ENCODE measurements at regions not wholly inside any gene's neighbourhood (a gene's known extent, or its start where the extent isn't known, plus 50 kb on each side); places are given as distances from the start of the nearest gene placed in this dataset.

DNA sequence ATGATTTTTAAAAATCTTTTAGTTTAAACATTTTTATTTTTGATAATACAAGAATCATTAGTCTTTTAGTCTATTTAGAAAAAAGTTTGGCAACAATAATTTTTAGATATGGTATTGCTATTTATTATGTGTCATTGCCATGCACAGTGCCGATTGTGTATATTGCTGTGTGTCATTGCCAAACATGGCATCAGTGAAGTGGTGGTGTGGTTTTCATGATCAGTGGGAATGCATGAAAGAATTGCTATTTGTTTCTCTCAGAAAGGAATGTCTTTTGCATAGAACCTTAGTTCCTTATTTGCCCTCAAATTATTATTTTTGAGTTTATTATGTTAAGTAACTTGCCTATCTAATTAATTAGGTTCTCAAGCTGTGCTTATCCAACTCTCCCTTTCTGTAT, 397.5 kb upstream of the PDE3A start:
- no peak for TF ChIP-seq POLR2A (IDR thresholded peaks at IDR 0.05)
- TF ChIP-seq, protein P1, sequence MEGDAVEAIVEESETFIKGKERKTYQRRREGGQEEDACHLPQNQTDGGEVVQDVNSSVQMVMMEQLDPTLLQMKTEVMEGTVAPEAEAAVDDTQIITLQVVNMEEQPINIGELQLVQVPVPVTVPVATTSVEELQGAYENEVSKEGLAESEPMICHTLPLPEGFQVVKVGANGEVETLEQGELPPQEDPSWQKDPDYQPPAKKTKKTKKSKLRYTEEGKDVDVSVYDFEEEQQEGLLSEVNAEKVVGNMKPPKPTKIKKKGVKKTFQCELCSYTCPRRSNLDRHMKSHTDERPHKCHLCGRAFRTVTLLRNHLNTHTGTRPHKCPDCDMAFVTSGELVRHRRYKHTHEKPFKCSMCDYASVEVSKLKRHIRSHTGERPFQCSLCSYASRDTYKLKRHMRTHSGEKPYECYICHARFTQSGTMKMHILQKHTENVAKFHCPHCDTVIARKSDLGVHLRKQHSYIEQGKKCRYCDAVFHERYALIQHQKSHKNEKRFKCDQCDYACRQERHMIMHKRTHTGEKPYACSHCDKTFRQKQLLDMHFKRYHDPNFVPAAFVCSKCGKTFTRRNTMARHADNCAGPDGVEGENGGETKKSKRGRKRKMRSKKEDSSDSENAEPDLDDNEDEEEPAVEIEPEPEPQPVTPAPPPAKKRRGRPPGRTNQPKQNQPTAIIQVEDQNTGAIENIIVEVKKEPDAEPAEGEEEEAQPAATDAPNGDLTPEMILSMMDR (IDR thresholded peaks at IDR 0.05): no peak

All from Peyer's patch (tissue), 4 donors.